ENCODE measurements at regions not wholly inside any gene's neighbourhood (a gene's known extent, or its start where the extent isn't known, plus 50 kb on each side); places are given as distances from the start of the nearest gene placed in this dataset.
"Not testable (repeated sequence)": the region's sequence is repeated elsewhere in the genome, so short reads cannot be mapped to it uniquely, and the experiment has no call there.

DNA sequence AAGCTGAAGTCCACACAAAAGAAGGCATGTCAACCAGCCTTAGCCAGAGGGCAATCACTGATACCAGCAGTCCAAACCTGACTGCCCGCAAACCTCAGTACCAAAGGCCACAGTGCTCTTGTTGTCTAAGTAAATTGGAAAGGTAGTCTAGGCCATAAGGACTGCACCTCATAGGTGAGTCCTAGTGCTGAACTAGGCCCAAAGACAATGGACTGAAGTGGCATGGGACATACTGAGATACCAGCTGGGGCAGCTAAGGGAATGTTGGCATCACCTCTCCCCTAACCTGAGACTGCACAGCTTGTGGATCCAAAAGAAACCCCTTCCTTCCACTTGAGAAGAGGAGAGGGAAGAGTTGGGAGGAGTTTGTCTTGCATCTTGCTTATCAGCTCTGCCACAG, 161.9 kb downstream of the POTEG start:
- H3K27me3 ChIP-seq; intact Hi-C loops (cut with DNase I); H3K36me3 ChIP-seq; H3K4me3 ChIP-seq; DNase-seq; H3K9me3 ChIP-seq; H3K27ac ChIP-seq; H3K4me1 ChIP-seq: not testable (repeated sequence)
- ATAC-seq, result peak in 2 of 4 donors; percentile 33 to 47
- no CpG with 5 or more reads among the region's 1 CpG for WGBS (ENCODE audit: insufficient coverage, low coverage, low lambda C conversion rate, missing lambda C conversion rate)

DNA sequence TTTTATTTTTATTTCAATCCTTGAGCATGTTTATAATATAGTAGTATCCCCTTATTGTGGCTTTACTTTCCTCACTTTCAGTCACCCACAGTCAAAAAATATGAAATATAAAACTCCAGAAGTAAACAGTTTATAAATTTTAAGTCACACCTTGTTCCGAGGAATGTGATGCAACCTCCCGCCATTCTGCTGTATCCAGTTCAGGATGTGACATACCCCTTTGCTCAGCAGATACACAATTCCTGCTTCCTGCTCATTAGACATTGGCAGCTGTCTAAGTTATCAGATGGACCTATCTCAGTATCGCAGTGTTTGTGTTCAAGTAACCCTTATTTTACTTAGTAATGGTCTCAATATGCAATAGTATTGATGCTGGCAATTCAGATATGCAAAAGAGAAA, 144.5 kb downstream of the POTEG start:
- H3K27me3 ChIP-seq; H3K27ac ChIP-seq; H3K4me3 ChIP-seq; H3K36me3 ChIP-seq; intact Hi-C loops (cut with DNase I); H3K4me1 ChIP-seq; DNase-seq; ATAC-seq; H3K9me3 ChIP-seq: not testable (repeated sequence)
- 71% methylated on average over 3 of the region's 3 CpGs for WGBS (ENCODE audit: insufficient coverage, low coverage, low lambda C conversion rate, missing lambda C conversion rate)

DNA sequence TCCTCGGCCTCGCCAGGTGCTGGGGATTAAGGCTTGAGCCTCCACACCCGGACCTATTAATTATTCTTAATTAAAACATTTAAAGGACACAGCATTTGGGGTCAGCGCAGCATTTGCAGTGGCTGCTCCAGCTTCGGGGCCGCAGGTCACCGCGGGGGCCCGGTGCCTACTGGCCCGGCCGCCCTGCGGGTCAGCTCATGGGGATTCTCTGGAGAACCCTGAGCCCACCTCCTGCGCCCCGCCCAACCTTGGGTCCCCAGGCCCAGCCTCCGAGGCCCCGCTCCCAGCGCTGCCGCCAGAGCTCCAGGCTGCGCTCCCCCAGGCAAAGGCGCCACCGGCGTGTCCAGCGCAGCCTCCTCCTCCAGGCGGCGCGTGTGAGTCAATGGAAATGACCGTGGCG, 133.9 kb downstream of the POTEG start:
- no CpG with 5 or more reads among the region's 28 CpGs for WGBS (ENCODE audit: insufficient coverage, low coverage, low lambda C conversion rate, missing lambda C conversion rate)
- intact Hi-C loops (cut with DNase I); H3K36me3 ChIP-seq; H3K27me3 ChIP-seq; H3K4me1 ChIP-seq; H3K4me3 ChIP-seq; DNase-seq; H3K9me3 ChIP-seq; H3K27ac ChIP-seq: not testable (repeated sequence)
- ATAC-seq, result peak in 1 of 4 donors; percentile 21

DNA sequence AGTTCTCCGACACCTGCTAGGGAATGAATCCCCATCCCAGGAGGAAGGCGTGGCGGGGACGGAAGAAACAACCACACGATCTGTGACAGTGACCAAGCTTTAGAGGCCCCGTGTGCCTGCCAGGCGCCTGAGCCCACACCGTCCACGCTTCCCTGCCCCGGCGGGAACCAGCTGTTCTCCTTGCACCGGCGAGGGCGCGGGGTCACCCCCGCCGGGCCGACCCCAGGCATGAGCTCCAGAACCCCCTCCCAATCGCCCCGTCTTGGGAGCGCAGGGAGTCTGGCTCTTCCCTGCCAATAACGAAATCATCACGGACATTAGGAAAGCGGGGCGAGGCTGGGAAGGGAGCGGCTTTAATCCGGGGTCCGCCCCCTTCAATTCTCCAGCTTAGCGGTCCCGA, 133.3 kb downstream of the POTEG start:
- H3K4me3 ChIP-seq; H3K27ac ChIP-seq; H3K27me3 ChIP-seq; intact Hi-C loops (cut with DNase I); H3K9me3 ChIP-seq; H3K4me1 ChIP-seq; H3K36me3 ChIP-seq: not testable (repeated sequence)
- 48% methylated on average over 12 of the region's 30 CpGs for WGBS (ENCODE audit: insufficient coverage, low coverage, low lambda C conversion rate, missing lambda C conversion rate)
- peak in 1 of 3 donors; percentile 16 for DNase-seq
- peak in 1 of 4 donors; percentile 2 for ATAC-seq

DNA sequence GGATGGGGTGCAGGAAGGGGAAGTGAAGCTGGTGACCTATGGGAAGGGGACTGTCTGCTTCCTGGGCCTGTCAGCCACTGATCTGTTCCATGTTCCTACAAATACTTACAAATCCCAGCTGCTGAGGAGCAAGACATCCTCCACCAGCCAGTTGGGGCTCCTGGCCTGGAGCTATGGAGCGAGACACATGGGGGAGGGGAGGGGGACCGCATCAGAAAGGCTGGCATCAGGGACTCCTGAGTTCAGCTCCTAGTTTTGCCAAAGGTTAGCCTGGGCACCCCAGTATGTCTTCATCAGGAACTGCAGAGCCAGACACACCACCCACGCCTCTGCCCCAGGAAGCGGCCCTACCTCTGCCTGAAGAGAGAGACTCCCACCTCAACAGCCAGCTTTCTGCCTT, 130.3 kb downstream of the POTEG start:
- WGBS (ENCODE audit: insufficient coverage, low coverage, low lambda C conversion rate, missing lambda C conversion rate), result no CpG with 5 or more reads among the region's 4 CpGs
- H3K27ac ChIP-seq; H3K9me3 ChIP-seq; H3K4me3 ChIP-seq; H3K4me1 ChIP-seq; DNase-seq; ATAC-seq; H3K36me3 ChIP-seq; intact Hi-C loops (cut with DNase I); H3K27me3 ChIP-seq: not testable (repeated sequence)

DNA sequence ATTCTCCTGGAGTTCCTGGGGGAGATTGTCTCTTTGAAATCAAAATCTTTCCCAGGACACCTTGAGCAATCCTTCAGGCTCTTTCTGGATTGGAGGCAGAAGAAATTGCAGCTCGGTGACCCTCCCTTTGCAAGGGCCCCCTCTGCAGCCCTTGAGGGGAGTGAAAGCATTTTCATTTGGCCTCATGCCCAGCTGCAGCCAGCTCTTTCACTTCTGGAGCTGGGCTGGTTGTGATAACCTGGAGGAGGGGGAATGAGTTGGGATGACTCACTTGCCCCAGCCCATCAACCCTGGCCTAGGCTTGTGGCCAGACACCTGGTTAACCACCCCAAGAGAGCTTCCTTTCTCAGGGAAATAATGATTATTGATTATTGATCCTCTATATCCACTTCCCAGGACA, 129.7 kb downstream of the POTEG start:
- H3K4me3 ChIP-seq; H3K4me1 ChIP-seq; DNase-seq; H3K36me3 ChIP-seq; H3K9me3 ChIP-seq; H3K27ac ChIP-seq; intact Hi-C loops (cut with DNase I); H3K27me3 ChIP-seq: not testable (repeated sequence)
- WGBS (ENCODE audit: insufficient coverage, low coverage, low lambda C conversion rate, missing lambda C conversion rate), result no CpG with 5 or more reads among the region's 1 CpG
- peak in 1 of 4 donors; percentile 2 for ATAC-seq

DNA sequence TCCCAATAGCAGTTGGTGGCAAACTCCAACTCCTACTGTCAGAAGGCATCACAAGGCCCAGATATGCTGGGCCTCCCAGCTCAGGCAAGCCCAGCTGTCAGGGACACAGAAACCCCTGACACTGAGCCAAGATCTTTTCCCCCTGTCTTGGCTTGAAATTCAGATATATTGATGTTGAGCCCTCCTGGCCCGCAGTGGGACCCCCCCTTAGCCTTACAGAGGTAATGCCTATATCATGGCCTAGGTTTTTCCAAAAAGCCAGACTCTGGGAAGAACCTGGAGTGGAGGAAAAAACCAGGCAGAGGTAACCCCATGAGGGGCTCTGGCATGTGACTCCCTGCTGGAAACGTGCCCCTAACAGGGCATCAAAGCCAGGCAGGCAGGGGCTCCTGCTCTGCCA, 129.2 kb downstream of the POTEG start:
- H3K27me3 ChIP-seq; H3K27ac ChIP-seq; H3K9me3 ChIP-seq; ATAC-seq; H3K4me3 ChIP-seq; H3K4me1 ChIP-seq; H3K36me3 ChIP-seq; intact Hi-C loops (cut with DNase I); DNase-seq: not testable (repeated sequence)
- no CpG with 5 or more reads among the region's 2 CpGs for WGBS (ENCODE audit: insufficient coverage, low coverage, low lambda C conversion rate, missing lambda C conversion rate)

DNA sequence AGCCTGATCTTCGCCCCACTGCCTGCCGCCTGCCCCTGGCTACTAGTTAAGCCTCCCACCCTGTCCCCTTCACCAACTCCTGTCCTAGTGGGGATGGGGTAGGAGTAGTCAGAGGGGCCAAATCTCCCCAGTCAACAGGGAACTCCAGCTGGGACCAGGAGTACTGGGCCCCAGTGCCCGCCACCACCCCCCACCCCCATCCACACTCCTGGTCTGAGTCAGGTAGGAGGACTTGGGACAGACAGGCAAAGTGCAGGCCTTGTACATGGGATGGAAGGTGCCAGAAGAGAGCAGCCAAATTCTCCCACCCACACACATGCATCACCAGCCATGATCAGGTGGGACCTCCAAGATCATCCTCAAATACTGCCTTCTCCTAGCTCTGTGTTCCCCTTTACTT, 128.4 kb downstream of the POTEG start:
- H3K4me1 ChIP-seq; H3K36me3 ChIP-seq; intact Hi-C loops (cut with DNase I); DNase-seq; H3K27ac ChIP-seq; H3K9me3 ChIP-seq; H3K4me3 ChIP-seq; H3K27me3 ChIP-seq: not testable (repeated sequence)
- WGBS (ENCODE audit: insufficient coverage, low coverage, low lambda C conversion rate, missing lambda C conversion rate), result no CpG with 5 or more reads among the region's 3 CpGs
- peak in 2 of 4 donors; percentile 18 to 23 for ATAC-seq

DNA sequence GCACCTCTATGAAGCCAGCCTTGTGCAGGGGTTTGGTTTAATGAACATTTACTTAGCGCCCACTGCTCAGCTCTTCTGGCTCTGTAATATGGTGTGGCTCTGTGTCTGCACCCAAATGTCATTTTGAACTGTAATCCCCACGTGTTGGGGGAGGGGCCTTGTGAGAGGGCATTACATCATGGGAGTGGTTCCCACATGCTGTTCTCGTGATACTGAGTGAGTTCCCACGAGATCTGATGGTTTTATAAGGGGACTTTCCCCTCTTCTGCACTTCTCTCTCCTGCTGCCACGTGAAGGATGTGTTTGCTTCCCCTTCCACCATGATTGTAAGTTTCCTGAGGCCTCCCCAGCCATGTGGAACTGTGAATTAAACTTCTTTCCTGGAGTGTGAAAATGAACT, 127.7 kb downstream of the POTEG start:
- H3K27me3 ChIP-seq; DNase-seq; H3K4me3 ChIP-seq; H3K9me3 ChIP-seq; ATAC-seq; H3K4me1 ChIP-seq; H3K36me3 ChIP-seq; intact Hi-C loops (cut with DNase I); H3K27ac ChIP-seq: not testable (repeated sequence)
- no CpG with 5 or more reads among the region's 5 CpGs for WGBS (ENCODE audit: insufficient coverage, low coverage, low lambda C conversion rate, missing lambda C conversion rate)

Measured in right lobe of liver (tissue), 6 donors.